Stomach (tissue), 8 donors: ENCODE measurements at regions not wholly inside any gene's neighbourhood (a gene's known extent, or its start where the extent isn't known, plus 50 kb on each side); places are given as distances from the start of the nearest gene placed in this dataset.

ENCODE experiments used
- DNase-seq, 2 donors: peaks; one replicate each; pipeline versions ENCODE4 v3.0.0 to v3.0.0-alpha.2; 2013 to 2019
- H3K27ac ChIP-seq, 5 donors: fragments of 200-600 bp in 4 of 5; sonication (generic) in 4 of 5; one replicate each; pipeline ENCODE4 v1.5.1; 2013 to 2019; ENCODE audit warnings: mild to moderate bottlenecking in 1 of 5, moderate library complexity in 1 of 5
- H3K27me3 ChIP-seq, 3 donors: fragments of 200-600 bp; sonication (generic); one replicate each; pipeline ENCODE4 v1.5.1; 2017 to 2019; ENCODE audit warnings: mixed run types in 1 of 3
- H3K36me3 ChIP-seq, 4 donors: fragments of 200-600 bp; sonication (generic); 1 replicate in 3 of 4; 2 replicates in 1 of 4; pipeline ENCODE4 v1.5.1; 2016 to 2019
- H3K4me1 ChIP-seq, 4 donors: fragments of 200-600 bp; sonication (generic); one replicate each; pipeline ENCODE4 v1.5.1; 2016 to 2019
- H3K4me3 ChIP-seq, 4 donors: fragments of 200-600 bp; sonication (generic) in 3 of 4; one replicate each; pipeline ENCODE4 v1.5.1; 2016 to 2019; ENCODE audit warnings: mild to moderate bottlenecking in 1 of 4
- H3K9me3 ChIP-seq, 4 donors: fragments of 200-600 bp; sonication (generic); one replicate each; pipeline ENCODE4 v1.5.1; 2016 to 2019
- EP300 ChIP-seq: sonication (generic); formaldehyde crosslinking; IDR thresholded peaks from one replicate; pipeline ENCODE4 v1.6.1; 2017; ENCODE audit warnings: antibody characterized with exemption
- POLR2A ChIP-seq, 4 donors: fragments of 450-650 bp; IDR thresholded peaks; one replicate each; pipeline ENCODE4 v1.6.1; 2016; ENCODE audit warnings: antibody characterized with exemption in 4 of 4, control low read depth in 2 of 4, mild to moderate bottlenecking in 1 of 4, moderate library complexity in 1 of 4
- POLR2AphosphoS5 ChIP-seq, 3 donors: sonication (generic); formaldehyde crosslinking; IDR thresholded peaks; one replicate each; pipeline ENCODE4 v1.6.1; 2016; ENCODE audit warnings: antibody characterized with exemption in 3 of 3
- WGBS, 5 donors: extraction: QIAGEN DNeasy Blood & Tissue Kit in 3 of 5; methylation state at CpG; one replicate each; pipeline versions ENCODE4 v1.1.5 to v1.1.7; 2013 to 2018; 5-methylcytosine and 5-hydroxymethylcytosine counted together
- intact Hi-C: fragments of 100-400 bp; cut with DNase I; formaldehyde crosslinking; loops from one replicate; pipeline ENCODE4 v1.15.1; 2023; ENCODE audit warnings: low total_unique reads
- TF ChIP-seq, protein P1 (sequence below), 7 experiments: fragments of 450-650 bp in 4 of 7; fragments of 200-600 bp in 3 of 7; sonication (generic) in 3 of 7; IDR thresholded peaks; one replicate each; pipeline ENCODE4 v1.5.1; 2016 to 2019; ENCODE audit warnings: antibody characterized with exemption in 7 of 7, control low read depth in 2 of 7, mild to moderate bottlenecking in 1 of 7
- donor health status: healthy with polysubstance abuse.
- donor health status: Bipolar disorder and iron deficiency.
- donor health status: healthy.

DNA sequence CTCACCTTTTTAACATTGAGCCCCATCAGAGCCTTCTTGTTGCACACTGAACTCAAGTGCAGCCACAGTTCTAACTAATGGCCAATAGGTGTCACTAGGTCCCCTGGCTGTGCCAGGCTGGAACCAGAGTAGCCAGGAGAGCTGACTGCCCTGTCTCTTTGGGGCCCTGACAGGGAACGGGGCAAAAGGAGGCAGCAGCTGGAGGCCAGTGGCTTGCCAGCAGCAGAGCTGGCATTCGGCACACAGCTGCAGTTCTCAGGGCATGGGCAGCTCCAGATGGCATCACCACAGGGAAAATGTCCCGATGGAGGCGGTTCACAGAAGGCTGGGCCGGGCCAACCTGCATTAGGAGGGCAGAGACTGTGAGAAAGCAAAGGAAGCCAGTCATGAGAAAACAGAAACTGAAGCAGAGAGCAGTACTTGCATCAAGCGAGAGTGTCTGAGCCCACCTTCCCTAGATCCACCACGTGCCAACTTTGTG, 188.6 kb downstream of the FCRL5 start:
- TF ChIP-seq, protein P1, sequence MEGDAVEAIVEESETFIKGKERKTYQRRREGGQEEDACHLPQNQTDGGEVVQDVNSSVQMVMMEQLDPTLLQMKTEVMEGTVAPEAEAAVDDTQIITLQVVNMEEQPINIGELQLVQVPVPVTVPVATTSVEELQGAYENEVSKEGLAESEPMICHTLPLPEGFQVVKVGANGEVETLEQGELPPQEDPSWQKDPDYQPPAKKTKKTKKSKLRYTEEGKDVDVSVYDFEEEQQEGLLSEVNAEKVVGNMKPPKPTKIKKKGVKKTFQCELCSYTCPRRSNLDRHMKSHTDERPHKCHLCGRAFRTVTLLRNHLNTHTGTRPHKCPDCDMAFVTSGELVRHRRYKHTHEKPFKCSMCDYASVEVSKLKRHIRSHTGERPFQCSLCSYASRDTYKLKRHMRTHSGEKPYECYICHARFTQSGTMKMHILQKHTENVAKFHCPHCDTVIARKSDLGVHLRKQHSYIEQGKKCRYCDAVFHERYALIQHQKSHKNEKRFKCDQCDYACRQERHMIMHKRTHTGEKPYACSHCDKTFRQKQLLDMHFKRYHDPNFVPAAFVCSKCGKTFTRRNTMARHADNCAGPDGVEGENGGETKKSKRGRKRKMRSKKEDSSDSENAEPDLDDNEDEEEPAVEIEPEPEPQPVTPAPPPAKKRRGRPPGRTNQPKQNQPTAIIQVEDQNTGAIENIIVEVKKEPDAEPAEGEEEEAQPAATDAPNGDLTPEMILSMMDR (IDR thresholded peaks at IDR 0.05), result peak in 4 of 7 experiments; percentile 35 to 57 (median 46)
- TF ChIP-seq POLR2A (IDR thresholded peaks at IDR 0.05) (no peak), EP300 (no peak), POLR2AphosphoS5 (IDR thresholded peaks at IDR 0.05) (no peak)
- 74 to 82% (median 77%) methylated on average over 3 to 7 of the region's 7 CpGs for WGBS, 5 donors
- Histone ChIP-seq H3K4me3 (no peak overlapping the region), H3K4me1 (peaks cover 0 to 7% (median 0%) of the 10 kb centered on the region in 4 donors), H3K9me3 (no peaks in the 10 kb centered on the region), H3K27me3 (no peaks in the 10 kb centered on the region), H3K36me3 (no peaks in the 10 kb centered on the region), H3K27ac (no peak overlapping the region)
- peak; percentile 52 for DNase-seq
- intact Hi-C loops, result loop anchor here (10.0 kb wide), 1 partner anchor 169 kb away; no protein-coding TSS in a partner anchor

GRCh38 chr1:157360023-157360390, 192.3 kb downstream of the FCRL5 start:
- H3K36me3 ChIP-seq, result no peaks in the 10 kb centered on the region
- H3K9me3 ChIP-seq, result no peaks in the 10 kb centered on the region
- no peak overlapping the region for H3K4me3 ChIP-seq
- no peak for DNase-seq
- intact Hi-C loops, result loop anchor here (10.0 kb wide), 1 partner anchor 165 kb away; no protein-coding TSS in a partner anchor
- TF ChIP-seq EP300 (no peak), POLR2AphosphoS5 (IDR thresholded peaks at IDR 0.05) (no peak), POLR2A (IDR thresholded peaks at IDR 0.05) (no peak)
- TF ChIP-seq, protein P1 (IDR thresholded peaks at IDR 0.05), result no peak
- no peak overlapping the region for H3K27ac ChIP-seq
- no peaks in the 10 kb centered on the region for H3K27me3 ChIP-seq
- peaks cover 0 to 7% (median 0%) of the 10 kb centered on the region in 4 donors for H3K4me1 ChIP-seq

GRCh38 chr1:157359314-157360022, 192.8 kb downstream of the FCRL5 start:
- Histone ChIP-seq H3K36me3 (no peaks in the 10 kb centered on the region), H3K4me3 (no peak overlapping the region), H3K4me1 (peaks cover 0 to 7% (median 0%) of the 10 kb centered on the region in 4 donors), H3K27me3 (no peaks in the 10 kb centered on the region), H3K27ac (no peak overlapping the region), H3K9me3 (no peaks in the 10 kb centered on the region)
- intact Hi-C loops, result loop anchor here (10.0 kb wide), 1 partner anchor 165 kb away; no protein-coding TSS in a partner anchor
- TF ChIP-seq, protein P1 (IDR thresholded peaks at IDR 0.05), result no peak
- no peak for TF ChIP-seq EP300
- no peak for TF ChIP-seq POLR2A (IDR thresholded peaks at IDR 0.05)
- TF ChIP-seq POLR2AphosphoS5 (IDR thresholded peaks at IDR 0.05), result no peak
- peak in 1 of 2 donors; percentile 60 for DNase-seq
- WGBS, 5 donors, result 74 to 85% (median 79%) methylated on average over 4 of the region's 4 CpGs

GRCh38 chr1:157357111-157357510, 195.2 kb downstream of the FCRL5 start:
- no peak overlapping the region for H3K4me3 ChIP-seq
- intact Hi-C loops, result no loop called here
- TF ChIP-seq EP300 (no peak), POLR2A (IDR thresholded peaks at IDR 0.05) (no peak), POLR2AphosphoS5 (IDR thresholded peaks at IDR 0.05) (no peak)
- TF ChIP-seq, protein P1 (IDR thresholded peaks at IDR 0.05), result no peak
- no peak overlapping the region for H3K27ac ChIP-seq
- no peaks in the 10 kb centered on the region for H3K36me3 ChIP-seq
- peaks cover 0 to 7% (median 0%) of the 10 kb centered on the region in 4 donors for H3K4me1 ChIP-seq
- H3K9me3 ChIP-seq, result no peaks in the 10 kb centered on the region
- no peaks in the 10 kb centered on the region for H3K27me3 ChIP-seq
- no peak for DNase-seq
- WGBS, 5 donors, result 74 to 95% (median 78%) methylated on average over 5 of the region's 5 CpGs
